ENCODE measurements at regions not wholly inside any gene's neighbourhood (a gene's known extent, or its start where the extent isn't known, plus 50 kb on each side); places are given as distances from the start of the nearest gene placed in this dataset.

GRCh38 chr10:118873091-118873737 is 118.4 kb upstream of the CACUL1 start:
- TF ChIP-seq CTCF (IDR thresholded peaks at IDR 0.05), result no peak
- no peak for TF ChIP-seq POLR2A (IDR thresholded peaks at IDR 0.05)

All from adrenal gland (tissue), 5 donors.